Neural cell (in vitro differentiated cells): ENCODE measurements at regions not wholly inside any gene's neighbourhood (a gene's known extent, or its start where the extent isn't known, plus 50 kb on each side); places are given as distances from the start of the nearest gene placed in this dataset.

ENCODE experiments used
- EP300 ChIP-seq: fragments of 450-650 bp; conservative IDR thresholded peaks from 2 replicates; pipeline ENCODE4 v1.6.1; 2014; ENCODE audit warnings: antibody characterized with exemption, mild to moderate bottlenecking, moderate library complexity; ENCODE audit not compliant: poor library complexity, severe bottlenecking
- RAD21 ChIP-seq: fragments of 450-650 bp; conservative IDR thresholded peaks from 2 replicates; pipeline ENCODE4 v1.6.1; 2014; ENCODE audit warnings: antibody characterized with exemption, mild to moderate bottlenecking, moderate library complexity
- SMC3 ChIP-seq: fragments of 450-650 bp; conservative IDR thresholded peaks from 2 replicates; pipeline ENCODE4 v1.6.1; 2014; ENCODE audit warnings: antibody characterized with exemption, mild to moderate bottlenecking, moderate library complexity; ENCODE audit not compliant: poor library complexity
- TAF1 ChIP-seq: IDR thresholded peaks from 2 replicates; pipeline ENCODE4 v1.6.1; 2012; ENCODE audit warnings: low read depth
- TF ChIP-seq, protein P1 (sequence below): IDR thresholded peaks from 2 replicates; pipeline ENCODE4 v1.6.1; 2012; ENCODE audit warnings: borderline replicate concordance
- TF ChIP-seq, protein P2 (sequence below): fragments of 450-650 bp; IDR thresholded peaks from 2 replicates; pipeline ENCODE4 v1.5.1; 2014; ENCODE audit warnings: antibody characterized with exemption, mild to moderate bottlenecking, moderate library complexity; ENCODE audit not compliant: poor library complexity, severe bottlenecking

DNA sequence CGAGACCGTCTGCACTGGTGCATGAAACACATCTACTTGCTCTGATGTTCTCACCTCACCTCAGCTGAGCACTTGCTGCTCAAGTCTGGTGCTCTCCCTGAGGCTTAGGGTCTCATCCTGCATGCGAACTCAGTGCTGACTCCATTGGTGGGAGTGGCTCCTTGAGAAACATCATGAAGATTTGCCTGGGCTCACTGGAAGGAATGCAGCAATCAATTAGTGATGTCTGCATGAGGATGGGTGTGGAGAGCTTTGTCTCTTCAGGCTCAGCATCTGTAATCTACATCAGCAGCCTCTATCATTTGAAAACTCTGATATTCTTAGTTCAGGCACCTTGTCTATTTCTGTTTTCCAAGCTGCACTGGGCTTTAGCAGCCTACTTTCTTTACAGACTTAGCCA lies 204.4 kb downstream of the IRF8 start:
- TF ChIP-seq, protein P1, sequence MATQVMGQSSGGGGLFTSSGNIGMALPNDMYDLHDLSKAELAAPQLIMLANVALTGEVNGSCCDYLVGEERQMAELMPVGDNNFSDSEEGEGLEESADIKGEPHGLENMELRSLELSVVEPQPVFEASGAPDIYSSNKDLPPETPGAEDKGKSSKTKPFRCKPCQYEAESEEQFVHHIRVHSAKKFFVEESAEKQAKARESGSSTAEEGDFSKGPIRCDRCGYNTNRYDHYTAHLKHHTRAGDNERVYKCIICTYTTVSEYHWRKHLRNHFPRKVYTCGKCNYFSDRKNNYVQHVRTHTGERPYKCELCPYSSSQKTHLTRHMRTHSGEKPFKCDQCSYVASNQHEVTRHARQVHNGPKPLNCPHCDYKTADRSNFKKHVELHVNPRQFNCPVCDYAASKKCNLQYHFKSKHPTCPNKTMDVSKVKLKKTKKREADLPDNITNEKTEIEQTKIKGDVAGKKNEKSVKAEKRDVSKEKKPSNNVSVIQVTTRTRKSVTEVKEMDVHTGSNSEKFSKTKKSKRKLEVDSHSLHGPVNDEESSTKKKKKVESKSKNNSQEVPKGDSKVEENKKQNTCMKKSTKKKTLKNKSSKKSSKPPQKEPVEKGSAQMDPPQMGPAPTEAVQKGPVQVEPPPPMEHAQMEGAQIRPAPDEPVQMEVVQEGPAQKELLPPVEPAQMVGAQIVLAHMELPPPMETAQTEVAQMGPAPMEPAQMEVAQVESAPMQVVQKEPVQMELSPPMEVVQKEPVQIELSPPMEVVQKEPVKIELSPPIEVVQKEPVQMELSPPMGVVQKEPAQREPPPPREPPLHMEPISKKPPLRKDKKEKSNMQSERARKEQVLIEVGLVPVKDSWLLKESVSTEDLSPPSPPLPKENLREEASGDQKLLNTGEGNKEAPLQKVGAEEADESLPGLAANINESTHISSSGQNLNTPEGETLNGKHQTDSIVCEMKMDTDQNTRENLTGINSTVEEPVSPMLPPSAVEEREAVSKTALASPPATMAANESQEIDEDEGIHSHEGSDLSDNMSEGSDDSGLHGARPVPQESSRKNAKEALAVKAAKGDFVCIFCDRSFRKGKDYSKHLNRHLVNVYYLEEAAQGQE = no peak
- TF ChIP-seq EP300 (no peak), SMC3 (no peak), RAD21 (no peak), TAF1 (no peak)
- TF ChIP-seq, protein P2, sequence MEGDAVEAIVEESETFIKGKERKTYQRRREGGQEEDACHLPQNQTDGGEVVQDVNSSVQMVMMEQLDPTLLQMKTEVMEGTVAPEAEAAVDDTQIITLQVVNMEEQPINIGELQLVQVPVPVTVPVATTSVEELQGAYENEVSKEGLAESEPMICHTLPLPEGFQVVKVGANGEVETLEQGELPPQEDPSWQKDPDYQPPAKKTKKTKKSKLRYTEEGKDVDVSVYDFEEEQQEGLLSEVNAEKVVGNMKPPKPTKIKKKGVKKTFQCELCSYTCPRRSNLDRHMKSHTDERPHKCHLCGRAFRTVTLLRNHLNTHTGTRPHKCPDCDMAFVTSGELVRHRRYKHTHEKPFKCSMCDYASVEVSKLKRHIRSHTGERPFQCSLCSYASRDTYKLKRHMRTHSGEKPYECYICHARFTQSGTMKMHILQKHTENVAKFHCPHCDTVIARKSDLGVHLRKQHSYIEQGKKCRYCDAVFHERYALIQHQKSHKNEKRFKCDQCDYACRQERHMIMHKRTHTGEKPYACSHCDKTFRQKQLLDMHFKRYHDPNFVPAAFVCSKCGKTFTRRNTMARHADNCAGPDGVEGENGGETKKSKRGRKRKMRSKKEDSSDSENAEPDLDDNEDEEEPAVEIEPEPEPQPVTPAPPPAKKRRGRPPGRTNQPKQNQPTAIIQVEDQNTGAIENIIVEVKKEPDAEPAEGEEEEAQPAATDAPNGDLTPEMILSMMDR = no peak
